ENCODE measurements at regions not wholly inside any gene's neighbourhood (a gene's known extent, or its start where the extent isn't known, plus 50 kb on each side); places are given as distances from the start of the nearest gene placed in this dataset.

- TF ChIP-seq IRF4 (IDR thresholded peaks at IDR 0.05; ENCODE audit: low read depth, low read length) = no peak
- TF ChIP-seq E2F4 (IDR thresholded peaks at IDR 0.05; ENCODE audit: low read depth, low read length) = no peak
- no peak for TF ChIP-seq CTCF (IDR thresholded peaks at IDR 0.05 in 2 of 3, conservative IDR thresholded peaks at IDR 0.05 in 1 of 3; ENCODE audit: control insufficient read depth in 2 of 3, extremely low read depth in 1 of 3, insufficient read depth in 1 of 3, low read depth in 3 of 3, low read length in 3 of 3)
- TF ChIP-seq IRF3 (IDR thresholded peaks at IDR 0.05) = no peak
These were observed 52.3 kb downstream of the PLEKHG1 start for GRCh38 chr6:150651808-150652470.

Measured in GM12878 (cell line).